Activated CD4-positive, alpha-beta T cell treated with anti-CD3 and anti-CD28 coated beads for 48 hours (primary cell): ENCODE measurements at regions not wholly inside any gene's neighbourhood (a gene's known extent, or its start where the extent isn't known, plus 50 kb on each side); places are given as distances from the start of the nearest gene placed in this dataset.
"Not testable (repeated sequence)": the region's sequence is repeated elsewhere in the genome, so short reads cannot be mapped to it uniquely, and the experiment has no call there.

Experiments
- DNase-seq: peaks from one replicate; pipeline ENCODE4 v3.0.0-alpha.2; 2020

DNA sequence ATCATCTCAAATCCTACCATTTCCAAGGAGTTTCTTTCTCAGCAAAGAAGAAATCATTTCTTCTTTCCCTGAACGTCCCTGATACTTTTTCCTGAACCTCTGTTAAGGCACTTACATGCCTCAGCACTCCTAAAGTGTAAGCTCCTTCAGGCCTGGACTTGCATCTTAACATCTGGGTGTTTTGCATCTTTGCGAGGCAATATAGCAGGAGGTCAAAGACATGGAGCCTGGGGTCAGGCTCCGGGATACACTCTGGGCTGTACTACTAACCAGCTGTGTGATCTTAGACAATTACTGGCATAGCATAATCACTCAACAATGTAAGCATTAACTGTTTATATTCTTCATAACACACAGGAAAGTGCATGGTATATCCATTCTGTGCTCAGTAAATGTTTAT, 275.5 kb upstream of the BOD1L1 start:
- no peak for DNase-seq

DNA sequence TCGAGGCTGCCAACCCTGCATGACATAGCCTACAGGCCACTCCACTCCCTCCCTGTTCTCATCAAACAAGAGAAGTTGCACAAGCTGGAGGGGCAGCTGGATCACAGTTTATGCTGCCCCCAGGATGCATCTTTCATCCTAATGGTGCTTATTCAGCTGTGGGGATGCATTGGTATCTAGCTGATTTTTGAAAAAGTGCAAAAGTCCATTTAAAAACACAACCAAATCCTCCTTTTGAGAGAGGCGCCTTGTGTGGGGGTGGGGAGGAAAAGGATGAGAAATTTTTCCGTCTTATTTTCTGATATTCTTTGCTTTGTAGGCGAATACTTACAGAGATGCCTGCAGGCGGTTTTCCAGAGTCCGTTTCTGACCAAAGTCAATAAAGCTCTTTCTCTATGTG, 276.4 kb upstream of the BOD1L1 start:
- no peak for DNase-seq

DNA sequence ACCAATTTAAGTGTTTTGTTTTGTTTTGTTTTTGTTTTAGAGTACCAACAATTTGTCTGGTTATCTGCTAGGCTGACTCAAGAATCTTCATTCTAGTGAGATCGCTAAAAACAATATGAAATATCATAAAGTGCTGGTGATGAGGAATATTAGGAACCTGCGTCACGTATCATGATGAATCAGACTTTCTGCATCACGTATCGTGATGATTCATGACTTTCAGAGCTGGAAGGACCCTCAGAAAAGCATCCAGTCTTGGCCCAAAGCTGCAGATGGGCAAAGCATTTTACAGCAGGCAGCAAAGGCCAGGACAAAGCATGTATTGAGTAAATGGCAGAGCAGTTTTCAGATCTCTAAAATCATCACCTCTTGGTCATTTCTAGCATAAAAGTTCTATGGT, 278.0 kb upstream of the BOD1L1 start:
- DNase-seq = no peak

DNA sequence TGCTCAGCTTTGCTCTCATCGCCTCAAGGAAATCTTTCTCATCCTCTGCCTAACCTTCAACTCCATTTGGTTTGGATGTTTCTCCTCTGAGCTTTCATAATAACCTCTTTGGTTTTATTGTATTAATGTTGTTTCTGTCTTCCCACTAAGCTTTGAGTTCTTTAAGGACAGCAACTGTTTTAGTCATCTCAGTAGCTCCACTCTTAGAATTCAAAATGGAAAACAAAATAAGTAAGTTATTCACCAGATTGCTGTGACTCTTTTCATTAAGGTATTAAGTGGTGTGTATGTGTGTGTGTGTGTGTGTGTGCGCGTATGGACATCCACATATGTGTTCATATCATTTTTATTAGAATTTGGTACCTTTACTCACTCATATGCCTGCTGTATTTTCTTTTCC, 279.2 kb upstream of the BOD1L1 start:
- DNase-seq = no peak

DNA sequence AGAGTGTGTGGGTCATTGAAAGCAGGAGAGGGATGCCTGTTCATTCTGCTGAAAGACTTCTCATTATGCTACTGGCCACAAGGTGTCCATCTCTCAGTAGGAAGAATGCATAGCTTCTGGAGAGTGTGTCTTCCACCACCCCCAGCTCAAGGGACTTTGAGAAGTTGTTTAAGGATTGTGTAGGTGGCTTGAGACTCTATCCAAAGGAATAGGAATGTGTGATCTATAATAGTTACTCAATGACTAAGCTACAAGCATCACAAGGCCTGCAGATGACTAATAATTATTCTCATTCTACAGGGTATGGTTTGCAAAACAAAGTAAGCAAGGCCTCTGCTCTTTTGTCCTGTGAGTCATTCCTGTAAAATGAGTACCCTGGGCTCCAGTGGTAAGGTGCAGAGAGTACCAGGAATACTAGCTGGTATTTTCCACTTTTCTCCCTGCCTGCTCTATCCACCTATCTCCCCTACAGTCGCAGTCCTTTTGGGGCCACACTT, 279.8 kb upstream of the BOD1L1 start:
- DNase-seq = no peak

DNA sequence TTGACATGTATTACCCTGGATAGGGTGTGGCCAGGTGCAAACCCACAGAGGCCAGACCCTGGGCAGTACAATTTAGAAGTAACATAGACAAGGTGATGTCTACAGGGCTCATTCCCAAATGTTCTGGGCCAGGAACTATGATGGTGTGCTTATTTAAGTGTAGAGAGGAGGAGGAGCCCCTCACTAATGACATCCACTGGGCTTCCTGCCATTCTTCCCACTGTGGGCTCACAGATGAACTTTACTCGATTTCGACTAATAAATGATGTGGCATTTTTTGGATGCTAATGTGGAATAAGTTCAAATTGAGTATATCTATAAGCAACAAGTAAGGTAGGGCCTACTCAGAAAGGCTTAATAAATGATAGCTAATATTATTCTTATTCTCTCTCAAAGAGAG, 280.9 kb upstream of the BOD1L1 start:
- DNase-seq = no peak

DNA sequence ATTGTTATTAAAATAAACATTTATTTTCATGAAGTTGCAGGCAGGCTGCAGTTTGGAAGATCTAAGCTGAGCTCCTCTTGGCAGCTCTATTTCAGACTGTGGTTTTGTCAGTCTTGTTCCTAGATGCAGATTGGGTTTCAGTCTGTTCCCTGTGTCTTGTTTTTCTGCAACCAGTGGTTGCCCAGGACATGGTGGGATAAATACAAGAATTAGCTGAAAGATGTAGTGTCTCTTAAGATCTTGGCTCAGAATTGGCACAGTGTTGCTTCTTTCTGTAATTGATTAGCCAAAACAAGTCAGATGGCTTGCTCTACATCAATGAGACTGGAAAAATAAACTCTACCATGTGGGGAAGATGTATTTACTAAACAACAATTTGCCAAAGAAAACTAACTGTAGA, 283.0 kb upstream of the BOD1L1 start:
- DNase-seq = no peak

DNA sequence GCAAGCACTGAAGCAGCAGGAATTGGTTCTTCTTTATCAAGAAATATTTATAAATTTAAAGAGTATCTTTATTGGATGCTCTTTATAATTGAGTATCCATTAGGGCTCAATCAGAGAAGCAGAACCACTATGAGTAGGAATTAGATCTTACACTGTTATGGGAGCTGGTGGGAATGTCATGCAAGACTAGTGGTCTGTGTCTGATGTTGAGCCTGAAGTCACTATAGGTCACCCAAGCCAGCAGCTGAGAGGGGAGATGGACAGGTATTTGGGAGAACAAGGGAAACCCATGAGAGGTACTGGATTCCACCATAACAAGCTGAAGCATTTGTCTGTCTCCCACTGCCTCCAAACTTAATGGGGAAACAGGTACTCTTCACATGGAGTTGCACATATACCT, 283.7 kb upstream of the BOD1L1 start:
- DNase-seq = no peak

DNA sequence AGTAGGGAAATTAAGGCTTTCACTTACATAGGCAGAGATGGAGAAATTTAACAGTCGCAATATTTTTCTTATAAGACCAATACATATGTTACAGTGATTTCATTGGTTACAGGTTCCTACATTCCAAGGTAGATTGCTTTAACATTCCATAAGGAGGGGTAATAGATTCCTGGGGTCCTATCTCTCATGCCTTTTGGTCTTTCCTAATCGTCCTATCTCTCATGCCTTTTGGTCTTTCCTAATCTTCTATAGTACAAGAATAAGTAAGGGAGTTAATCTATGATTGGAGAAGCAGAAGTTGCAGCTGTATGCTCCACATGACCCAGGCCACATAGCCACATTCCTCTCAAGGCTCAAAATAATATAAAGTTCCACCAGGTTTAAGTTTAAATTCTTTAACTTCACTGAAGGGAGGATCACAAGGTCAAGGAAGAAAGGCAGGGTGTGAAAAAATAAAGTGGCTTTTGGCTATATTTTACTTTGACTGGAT, 285.0 kb upstream of the BOD1L1 start:
- no peak for DNase-seq

DNA sequence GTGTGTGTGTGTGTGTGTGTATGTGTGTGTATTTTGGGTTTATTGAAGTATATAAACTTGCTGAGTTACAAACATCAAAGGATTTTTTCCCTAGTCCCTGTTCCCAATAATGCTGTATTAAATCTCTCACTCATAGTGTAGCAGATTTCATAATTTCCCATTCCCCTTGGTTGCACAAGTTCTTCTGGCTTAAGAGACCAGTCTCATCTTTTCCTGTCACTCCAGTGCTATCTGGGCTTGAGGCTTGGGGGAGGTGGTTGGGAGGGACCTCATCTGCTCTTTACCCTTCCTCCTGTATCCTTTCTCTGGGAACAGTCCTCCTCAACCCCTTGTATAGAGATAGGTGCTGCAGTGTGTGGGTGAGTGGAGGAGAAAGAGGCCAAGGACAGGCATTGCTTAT, 285.4 kb upstream of the BOD1L1 start:
- no peak for DNase-seq

DNA sequence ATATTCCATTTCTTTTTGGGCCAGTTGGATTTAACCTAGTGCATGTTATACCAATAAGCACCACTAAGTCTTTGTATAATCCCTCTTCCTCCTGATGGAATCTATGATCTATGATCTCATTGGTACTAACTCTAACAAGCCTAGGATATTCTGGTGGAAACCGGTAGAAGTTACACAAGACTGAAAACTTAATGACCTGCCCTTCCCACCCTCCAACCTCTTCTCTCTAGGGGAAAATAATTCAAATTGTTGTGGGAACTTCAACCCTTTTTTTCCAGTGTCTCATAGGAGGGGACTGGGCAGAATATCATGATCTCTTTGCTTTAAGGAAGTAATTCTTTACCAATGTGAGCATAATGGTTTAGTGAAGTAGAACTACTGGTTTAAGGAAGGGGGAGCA, 289.5 kb upstream of the BOD1L1 start:
- no peak for DNase-seq

DNA sequence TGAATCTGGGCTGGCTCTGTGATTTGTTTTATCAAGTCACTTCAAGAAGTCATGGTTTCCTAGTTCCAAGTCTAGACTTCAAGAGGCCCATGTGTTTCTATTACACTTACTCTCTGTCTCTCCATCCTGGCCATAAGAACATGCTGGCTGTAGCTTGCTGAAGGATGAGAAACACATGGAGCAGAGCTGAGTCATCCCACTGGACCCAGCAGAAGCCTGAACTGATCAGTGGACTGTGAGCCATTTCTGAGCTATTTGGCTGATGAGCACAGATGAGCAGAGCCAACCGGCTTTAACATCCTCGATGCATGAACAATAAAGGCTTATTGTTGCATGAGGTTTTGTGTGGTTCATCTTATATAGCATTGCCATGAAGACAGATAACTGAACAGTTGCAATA, 290.6 kb upstream of the BOD1L1 start:
- DNase-seq = no peak

DNA sequence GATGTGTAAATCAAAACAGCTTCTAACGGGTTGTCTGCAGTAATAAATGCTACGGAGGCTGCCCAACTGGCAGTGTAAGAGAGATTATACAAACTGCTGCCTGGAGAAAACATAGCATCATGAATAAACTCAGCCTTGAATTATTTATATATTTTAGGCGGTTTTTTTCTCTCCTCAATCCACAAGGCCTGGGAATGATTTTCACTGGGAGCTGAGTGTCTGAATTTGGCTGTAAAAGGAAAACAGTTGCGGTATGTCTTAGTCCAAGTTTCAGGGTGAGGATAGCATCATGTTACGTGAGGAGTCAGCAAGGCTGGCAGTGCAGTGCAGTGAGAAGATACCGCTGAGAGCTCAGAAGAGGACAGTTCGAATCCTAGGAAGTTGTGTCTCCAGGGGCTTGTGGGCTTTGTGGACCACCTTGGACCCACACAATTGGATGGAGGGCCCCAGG, 291.5 kb upstream of the BOD1L1 start:
- no peak for DNase-seq

DNA sequence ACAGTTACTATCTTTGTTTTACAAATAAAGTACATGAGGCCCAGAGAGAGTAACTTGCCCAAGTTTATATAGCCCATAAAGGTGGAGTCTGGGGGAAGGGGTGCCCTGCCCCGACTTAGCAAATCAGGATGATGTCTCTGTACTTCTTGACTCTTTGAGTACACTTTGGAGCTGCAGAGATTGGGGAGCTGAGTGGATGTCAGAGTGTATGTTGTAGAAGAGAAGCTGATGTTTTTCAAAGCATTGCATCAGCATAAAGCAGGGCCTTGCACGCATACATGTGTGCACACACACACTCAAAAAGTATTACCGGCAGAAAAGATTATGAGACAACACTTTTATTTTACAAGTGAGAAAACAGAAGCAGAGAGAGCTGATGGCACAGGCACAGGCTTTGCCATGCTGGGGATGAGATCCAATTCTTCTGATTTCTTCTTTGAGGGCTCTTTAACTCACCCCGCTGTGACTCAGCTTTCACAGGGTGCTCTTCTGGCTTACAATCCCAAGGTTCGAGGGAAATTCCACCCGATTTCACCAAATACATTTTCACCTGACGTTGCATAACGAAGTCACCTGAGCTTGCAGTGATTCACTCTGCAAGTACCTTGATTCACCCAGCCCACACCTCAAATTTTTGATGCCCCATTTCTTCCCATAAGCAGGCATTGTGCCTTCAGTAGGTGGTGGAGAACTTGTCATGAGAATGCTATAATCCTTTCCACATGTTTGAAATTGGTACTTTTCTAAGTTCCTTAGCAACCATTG, 292.8 kb upstream of the BOD1L1 start:
- no peak for DNase-seq

DNA sequence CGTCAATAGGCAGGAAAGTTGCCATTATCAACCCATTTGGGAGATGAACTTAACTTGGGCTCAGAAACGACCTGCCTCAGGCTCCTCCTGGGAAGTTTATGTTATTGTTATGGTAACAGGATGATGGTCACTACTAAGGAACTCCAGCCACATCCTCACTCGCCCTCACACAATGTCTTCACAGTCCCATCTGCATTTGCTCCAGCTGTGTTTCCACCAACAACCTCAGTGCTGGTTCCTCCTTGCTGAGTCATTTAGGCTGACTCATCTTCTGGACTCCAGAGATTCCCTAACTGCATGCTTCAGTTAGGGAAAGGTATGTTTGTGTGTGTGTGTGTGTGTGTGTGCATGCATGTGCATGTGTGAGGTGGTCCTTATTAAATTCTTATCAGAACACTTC, 293.4 kb upstream of the BOD1L1 start:
- no peak for DNase-seq

DNA sequence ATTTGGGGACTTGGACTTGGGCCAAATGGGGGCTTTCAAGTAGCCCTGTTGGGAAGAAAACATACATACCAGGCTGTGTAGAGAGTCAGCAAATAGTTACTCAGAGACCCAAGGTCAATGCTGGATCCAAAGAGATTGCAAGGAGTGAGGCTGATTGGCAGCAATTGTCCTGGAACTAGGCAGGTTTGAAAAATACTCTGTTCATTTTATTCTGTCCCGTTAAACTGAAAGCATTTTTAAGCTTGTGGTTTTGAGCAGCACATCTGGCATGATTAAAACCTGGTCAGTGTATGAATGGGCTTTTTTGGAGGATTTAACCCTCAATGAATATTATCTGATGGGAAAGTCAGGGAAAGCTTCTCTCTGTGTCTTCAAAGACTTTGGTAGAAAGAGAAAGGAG, 294.3 kb upstream of the BOD1L1 start:
- no peak for DNase-seq

DNA sequence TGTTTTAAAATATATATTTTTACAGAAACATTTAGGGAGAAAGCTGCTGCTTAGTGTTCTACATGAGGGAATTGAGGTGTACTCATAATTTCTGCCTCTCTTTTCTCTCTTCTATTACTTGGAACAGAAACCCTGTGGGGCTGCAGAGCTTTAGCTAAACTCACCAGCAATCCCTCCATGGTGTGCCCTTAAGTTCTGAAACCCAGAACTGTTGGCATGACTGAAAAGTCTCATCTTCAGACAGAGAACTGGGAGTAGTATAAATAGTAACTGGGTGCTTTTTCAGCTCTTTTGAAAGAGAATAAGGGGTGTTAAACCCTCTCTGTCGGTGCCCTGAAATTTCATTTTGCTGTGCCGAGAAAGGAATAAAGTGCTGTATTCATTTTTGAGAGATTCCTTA, 294.9 kb upstream of the BOD1L1 start:
- DNase-seq = no peak

DNA sequence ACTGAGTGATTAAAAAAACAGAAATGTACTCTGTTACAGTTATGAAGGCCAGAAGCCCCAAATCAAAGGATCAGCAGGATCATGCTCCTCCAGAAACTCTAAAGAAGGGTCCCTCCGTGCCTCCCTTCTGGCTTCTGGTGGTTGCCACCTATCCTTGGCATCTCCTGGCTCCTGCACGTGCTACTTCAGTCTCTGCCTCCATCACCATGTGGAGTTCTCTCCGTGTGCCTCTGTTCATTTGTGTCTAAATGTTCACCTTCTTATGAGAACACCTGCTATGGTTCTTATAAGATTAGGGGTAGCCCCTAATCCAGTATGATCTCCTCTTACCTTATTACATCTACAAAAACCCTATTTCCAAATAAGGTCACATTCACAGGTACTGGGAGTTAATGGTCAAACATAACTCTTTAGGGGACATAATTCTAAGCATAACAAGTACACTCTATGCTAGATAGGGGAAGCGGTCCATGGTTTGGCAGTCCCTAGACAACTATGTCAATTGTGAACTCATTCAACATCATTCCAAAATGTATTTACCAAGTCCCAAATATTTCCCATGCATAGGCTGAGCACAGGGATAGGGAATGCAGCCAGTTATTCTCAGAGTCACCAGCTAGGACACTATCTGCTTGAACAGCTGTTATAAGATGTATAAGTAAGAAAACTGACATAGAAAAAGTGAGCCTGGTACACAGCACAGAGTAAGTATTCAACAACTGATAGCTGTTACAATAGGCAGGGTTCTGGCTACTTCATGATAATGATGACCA, 295.5 kb upstream of the BOD1L1 start:
- DNase-seq = no peak

DNA sequence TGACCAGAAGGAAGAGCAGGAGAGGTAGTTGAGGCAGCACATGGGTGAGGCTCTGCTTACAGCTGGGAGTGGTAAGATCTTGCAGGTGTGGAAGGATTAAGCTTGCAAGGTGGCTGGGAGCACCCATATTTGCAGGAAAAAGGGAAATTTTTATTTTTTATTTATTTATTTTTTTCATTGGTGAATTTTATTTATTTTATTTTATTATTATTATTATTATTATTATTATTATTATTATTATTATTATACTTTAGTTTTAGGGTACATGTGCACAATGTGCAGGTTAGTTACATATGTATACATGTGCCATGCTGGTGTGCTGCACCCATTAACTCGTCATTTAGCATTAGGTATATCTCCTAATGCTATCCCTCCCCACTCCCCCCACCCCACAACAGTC, 297.4 kb upstream of the BOD1L1 start:
- DNase-seq = not testable (repeated sequence)

DNA sequence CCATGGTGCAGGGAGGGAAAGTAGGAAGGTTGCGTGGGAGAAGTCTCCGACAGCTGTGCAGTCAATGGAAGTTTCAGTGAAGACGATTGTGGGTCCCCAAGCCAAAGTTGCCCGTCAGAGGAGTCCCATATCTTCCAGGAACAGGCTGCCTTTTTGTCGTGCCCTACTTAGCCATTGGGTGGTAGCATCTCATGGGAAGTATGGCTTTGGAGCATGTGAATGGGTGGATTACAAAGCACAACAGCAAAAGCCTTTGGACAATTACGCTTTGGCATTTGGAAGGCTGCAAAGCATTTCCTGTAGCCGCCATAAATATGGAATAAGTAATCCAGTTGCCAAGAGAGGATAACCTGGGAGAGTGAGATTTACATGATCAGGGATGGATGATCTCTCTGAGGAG, 300.7 kb upstream of the BOD1L1 start:
- DNase-seq = no peak

DNA sequence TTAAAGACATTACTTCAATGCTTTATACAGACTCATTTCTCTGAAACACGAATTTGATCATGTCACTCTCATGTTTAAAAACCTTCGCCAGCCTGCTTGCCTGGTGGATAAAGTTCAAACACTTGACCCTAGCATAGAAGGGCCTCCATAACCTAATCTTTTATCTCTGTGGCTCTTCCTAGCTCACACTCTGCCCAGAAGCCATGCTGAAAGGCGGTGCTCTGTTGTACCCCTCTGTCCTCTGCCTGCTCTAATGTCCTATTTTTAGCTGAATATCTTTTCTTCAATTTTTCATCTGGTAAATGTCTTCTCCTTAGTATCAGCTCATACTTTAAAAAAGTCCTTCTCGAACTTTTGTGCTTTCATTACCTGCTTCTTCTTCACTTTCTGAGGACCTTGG, 302.6 kb upstream of the BOD1L1 start:
- DNase-seq = no peak

DNA sequence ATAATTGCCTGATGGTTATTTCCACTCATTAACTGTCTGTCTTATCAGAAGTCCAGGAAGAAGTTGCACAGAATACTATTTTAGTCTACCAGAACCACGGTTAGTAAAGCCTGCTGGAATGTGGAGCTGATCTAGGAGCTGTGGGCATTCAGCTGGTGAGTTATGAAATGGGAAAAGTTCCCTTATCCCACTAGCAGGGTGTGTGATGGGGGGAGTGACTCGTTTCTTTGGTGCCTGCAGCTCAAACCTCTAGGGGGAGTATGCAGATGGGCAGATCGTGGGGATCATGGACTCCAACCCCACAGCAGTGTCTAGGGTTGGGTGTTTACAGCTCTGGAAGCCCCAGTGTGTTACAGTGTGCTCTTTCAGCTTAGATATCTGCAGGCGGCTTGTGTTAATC, 305.7 kb upstream of the BOD1L1 start:
- DNase-seq = no peak

DNA sequence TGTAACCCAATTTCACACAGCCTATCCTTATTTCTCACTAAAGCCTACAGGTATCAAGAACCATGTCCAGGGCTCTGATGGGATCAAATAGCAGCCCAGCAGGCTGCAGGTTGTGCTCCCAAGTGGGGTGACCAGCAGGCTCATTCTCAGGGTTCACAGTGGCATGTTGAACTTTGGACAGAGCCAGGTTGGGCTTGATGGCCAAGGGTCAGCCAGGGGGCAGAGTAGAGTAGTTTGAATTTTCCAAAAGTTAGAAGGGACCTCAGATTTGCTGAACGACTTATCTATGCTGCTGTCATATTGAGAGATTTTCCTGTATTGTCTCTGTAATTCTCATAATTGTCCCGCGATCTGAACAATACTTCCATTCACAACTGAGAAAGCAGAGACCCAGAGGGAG, 310.8 kb upstream of the BOD1L1 start:
- DNase-seq = no peak

DNA sequence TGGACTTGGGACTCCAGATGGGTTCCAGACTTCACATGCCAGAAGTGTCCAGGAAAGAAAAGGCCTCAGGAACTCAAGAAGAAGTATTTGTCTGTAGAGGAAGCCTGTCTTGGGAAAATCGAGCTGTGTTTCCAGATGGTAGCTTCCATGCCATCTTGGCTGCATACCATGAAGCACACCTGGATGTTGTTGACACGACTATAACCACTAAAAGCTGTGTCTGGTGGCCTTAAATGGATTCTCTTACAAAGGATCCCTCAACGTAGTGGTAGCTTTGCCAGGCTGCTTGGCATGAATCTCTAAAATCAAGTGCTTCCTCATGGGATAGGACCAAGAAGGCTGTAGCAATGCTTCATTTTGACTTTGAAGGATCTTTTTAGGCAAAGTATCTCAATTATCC, 313.4 kb upstream of the BOD1L1 start:
- DNase-seq = no peak
